ENCODE measurements at regions not wholly inside any gene's neighbourhood (a gene's known extent, or its start where the extent isn't known, plus 50 kb on each side); places are given as distances from the start of the nearest gene placed in this dataset.

GRCh38 chr5:28703651-28704260 is 1665.4 kb upstream of the CDH9 start (continued):
- TF ChIP-seq CHD7 (IDR thresholded peaks at IDR 0.05; ENCODE audit: insufficient replicate concordance, low read length) (no peak), BACH1 (IDR thresholded peaks at IDR 0.05; ENCODE audit: low read length) (no peak), RXRA (IDR thresholded peaks at IDR 0.05; ENCODE audit: insufficient read depth, low read depth, low read length) (no peak), CTBP2 (IDR thresholded peaks at IDR 0.05; ENCODE audit: borderline replicate concordance, insufficient read depth, insufficient read length, low read length) (no peak), JUND (IDR thresholded peaks at IDR 0.05; ENCODE audit: low read length) (no peak), ASH2L (IDR thresholded peaks at IDR 0.05; ENCODE audit: low read length) (no peak), TCF12 (IDR thresholded peaks at IDR 0.05; ENCODE audit: low read depth, low read length) (no peak), NRF1 (IDR thresholded peaks at IDR 0.05; ENCODE audit: low read depth, low read length) (no peak), RNF2 (IDR thresholded peaks at IDR 0.05; ENCODE audit: borderline replicate concordance, low read depth, low read length, missing control alignments, poor library complexity, severe bottlenecking) (no peak), EGR1 (IDR thresholded peaks at IDR 0.05; ENCODE audit: borderline replicate concordance, low read depth, low read length) (no peak), ZNF274 (IDR thresholded peaks at IDR 0.05; ENCODE audit: borderline replicate concordance, extremely low read depth, low read length) (no peak), YY1 (IDR thresholded peaks at IDR 0.05; ENCODE audit: low read depth, low read length) (no peak)

Data from H1 (cell line).